ENCODE measurements at regions not wholly inside any gene's neighbourhood (a gene's known extent, or its start where the extent isn't known, plus 50 kb on each side); places are given as distances from the start of the nearest gene placed in this dataset.

DNA sequence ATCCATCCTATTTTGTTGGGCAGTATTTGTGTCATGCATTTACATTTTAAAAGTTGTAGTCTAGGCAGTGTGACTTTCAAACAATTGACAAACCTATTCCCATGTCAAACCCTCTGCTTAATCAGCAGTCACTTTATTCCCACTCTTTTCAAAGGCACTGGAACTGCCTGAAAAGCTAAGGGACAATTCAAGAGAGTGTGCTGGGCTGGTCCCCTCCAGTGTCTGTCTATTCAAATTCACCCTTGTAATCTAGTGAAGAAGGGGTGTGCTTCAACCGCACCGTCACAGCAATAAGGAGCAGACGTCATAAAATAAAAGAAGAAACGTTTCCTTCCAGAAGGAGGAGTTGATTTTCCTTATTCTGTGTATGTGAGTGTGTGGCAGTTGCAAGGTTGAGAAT is 197.0 kb upstream of the MAD2L1 start:
- 0% methylated on average over 4 of the region's 4 CpGs for WGBS (ENCODE audit: low lambda C conversion rate)
- no peaks in the 10 kb centered on the region for H3K79me2 ChIP-seq (ENCODE audit: insufficient read depth, low read length)
- ChIA-PET POLR2A (no interaction called here), CTCF (ENCODE audit: low intra/inter-chr PET ratio, low total read pairs) (no interaction called here)
- FAIRE-seq (no peak), DNase-seq (ENCODE audit: low spot score) (no peak), ATAC-seq (no peak)
- no peaks in the 10 kb centered on the region for H4K20me1 ChIP-seq (ENCODE audit: insufficient read depth, low read length)
- H3K9ac ChIP-seq (ENCODE audit: insufficient read depth, low read depth, low read length) = no peak overlapping the region
- intact Hi-C loops (cut with micrococcal nuclease; ENCODE audit: unreplicated experiment) (no loop called here), in situ Hi-C loops (cut with HindIII; ENCODE audit: extremely low pct_ligation_motif_present, low pct_unique_long_range_greater_than_20kb) (no loop called here)
- no peak overlapping the region for H2AFZ ChIP-seq (ENCODE audit: low read length)
- no peaks in the 10 kb centered on the region for H3K9me3 ChIP-seq (ENCODE audit: low read length)
- no peak overlapping the region for H3K4me2 ChIP-seq (ENCODE audit: low read depth, low read length)
- no TSS peak for BruUV-seq (replicated peaks)
- H3K27me3 ChIP-seq (ENCODE audit: control insufficient read depth in 1 of 2, insufficient read depth in 2 of 2, low read length in 2 of 2) = no peaks in the 10 kb centered on the region
- no peaks in the 10 kb centered on the region for H3K36me3 ChIP-seq (replicated peaks in 1 of 2; ENCODE audit: control insufficient read depth in 1 of 2, insufficient read depth in 2 of 2, low read length in 2 of 2)
- no peaks in the 10 kb centered on the region for H3K4me1 ChIP-seq (ENCODE audit: insufficient read depth, low read length)
- H3K4me3 ChIP-seq (replicated peaks in 1 of 3; ENCODE audit: insufficient read depth in 1 of 3, low read depth in 2 of 3, low read length in 3 of 3) = no peak overlapping the region
- H3K27ac ChIP-seq (ENCODE audit: extremely low read length, insufficient read depth, low read length) = no peak overlapping the region
- no peak for TF ChIP-seq NRL (CRISPR knock-in tag; IDR thresholded peaks at IDR 0.05; ENCODE audit: borderline replicate concordance)
- no peak for TF ChIP-seq ZNF737 (CRISPR knock-in tag; IDR thresholded peaks at IDR 0.05; ENCODE audit: borderline replicate concordance)
- no peak for TF ChIP-seq HMG20B (CRISPR knock-in tag; conservative IDR thresholded peaks at IDR 0.05)
- no peak for TF ChIP-seq NCOA2 (CRISPR knock-in tag; IDR thresholded peaks at IDR 0.05)
- TF ChIP-seq, protein P1, sequence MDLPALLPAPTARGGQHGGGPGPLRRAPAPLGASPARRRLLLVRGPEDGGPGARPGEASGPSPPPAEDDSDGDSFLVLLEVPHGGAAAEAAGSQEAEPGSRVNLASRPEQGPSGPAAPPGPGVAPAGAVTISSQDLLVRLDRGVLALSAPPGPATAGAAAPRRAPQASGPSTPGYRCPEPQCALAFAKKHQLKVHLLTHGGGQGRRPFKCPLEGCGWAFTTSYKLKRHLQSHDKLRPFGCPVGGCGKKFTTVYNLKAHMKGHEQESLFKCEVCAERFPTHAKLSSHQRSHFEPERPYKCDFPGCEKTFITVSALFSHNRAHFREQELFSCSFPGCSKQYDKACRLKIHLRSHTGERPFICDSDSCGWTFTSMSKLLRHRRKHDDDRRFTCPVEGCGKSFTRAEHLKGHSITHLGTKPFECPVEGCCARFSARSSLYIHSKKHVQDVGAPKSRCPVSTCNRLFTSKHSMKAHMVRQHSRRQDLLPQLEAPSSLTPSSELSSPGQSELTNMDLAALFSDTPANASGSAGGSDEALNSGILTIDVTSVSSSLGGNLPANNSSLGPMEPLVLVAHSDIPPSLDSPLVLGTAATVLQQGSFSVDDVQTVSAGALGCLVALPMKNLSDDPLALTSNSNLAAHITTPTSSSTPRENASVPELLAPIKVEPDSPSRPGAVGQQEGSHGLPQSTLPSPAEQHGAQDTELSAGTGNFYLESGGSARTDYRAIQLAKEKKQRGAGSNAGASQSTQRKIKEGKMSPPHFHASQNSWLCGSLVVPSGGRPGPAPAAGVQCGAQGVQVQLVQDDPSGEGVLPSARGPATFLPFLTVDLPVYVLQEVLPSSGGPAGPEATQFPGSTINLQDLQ (CRISPR knock-in tag; IDR thresholded peaks at IDR 0.05) = no peak
- TF ChIP-seq NONO (IDR thresholded peaks at IDR 0.05) = no peak
- TF ChIP-seq NONO (CRISPR knock-in tag; conservative IDR thresholded peaks at IDR 0.05) = no peak
- TF ChIP-seq ZNF709 (CRISPR knock-in tag; IDR thresholded peaks at IDR 0.05) = no peak
- no peak for TF ChIP-seq ONECUT2 (CRISPR knock-in tag; IDR thresholded peaks at IDR 0.05)
- TF ChIP-seq, protein P2, sequence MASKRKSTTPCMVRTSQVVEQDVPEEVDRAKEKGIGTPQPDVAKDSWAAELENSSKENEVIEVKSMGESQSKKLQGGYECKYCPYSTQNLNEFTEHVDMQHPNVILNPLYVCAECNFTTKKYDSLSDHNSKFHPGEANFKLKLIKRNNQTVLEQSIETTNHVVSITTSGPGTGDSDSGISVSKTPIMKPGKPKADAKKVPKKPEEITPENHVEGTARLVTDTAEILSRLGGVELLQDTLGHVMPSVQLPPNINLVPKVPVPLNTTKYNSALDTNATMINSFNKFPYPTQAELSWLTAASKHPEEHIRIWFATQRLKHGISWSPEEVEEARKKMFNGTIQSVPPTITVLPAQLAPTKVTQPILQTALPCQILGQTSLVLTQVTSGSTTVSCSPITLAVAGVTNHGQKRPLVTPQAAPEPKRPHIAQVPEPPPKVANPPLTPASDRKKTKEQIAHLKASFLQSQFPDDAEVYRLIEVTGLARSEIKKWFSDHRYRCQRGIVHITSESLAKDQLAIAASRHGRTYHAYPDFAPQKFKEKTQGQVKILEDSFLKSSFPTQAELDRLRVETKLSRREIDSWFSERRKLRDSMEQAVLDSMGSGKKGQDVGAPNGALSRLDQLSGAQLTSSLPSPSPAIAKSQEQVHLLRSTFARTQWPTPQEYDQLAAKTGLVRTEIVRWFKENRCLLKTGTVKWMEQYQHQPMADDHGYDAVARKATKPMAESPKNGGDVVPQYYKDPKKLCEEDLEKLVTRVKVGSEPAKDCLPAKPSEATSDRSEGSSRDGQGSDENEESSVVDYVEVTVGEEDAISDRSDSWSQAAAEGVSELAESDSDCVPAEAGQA (IDR thresholded peaks at IDR 0.05; ENCODE audit: low read depth) = no peak
- TF ChIP-seq, protein P2 (CRISPR knock-in tag; IDR thresholded peaks at IDR 0.05; ENCODE audit: borderline replicate concordance) = no peak
- no peak for TF ChIP-seq TMF1 (CRISPR knock-in tag; IDR thresholded peaks at IDR 0.05; ENCODE audit: low read depth)
- no peak for TF ChIP-seq ZNF543 (CRISPR knock-in tag; IDR thresholded peaks at IDR 0.05)
- no peak for TF ChIP-seq ZNF12 (CRISPR knock-in tag; IDR thresholded peaks at IDR 0.05)
- TF ChIP-seq ZBTB38 (CRISPR knock-in tag; IDR thresholded peaks at IDR 0.05) = no peak
- no peak for TF ChIP-seq MIER3 (CRISPR knock-in tag; IDR thresholded peaks at IDR 0.05; ENCODE audit: borderline replicate concordance)
- TF ChIP-seq ZFYVE20 (CRISPR knock-in tag; IDR thresholded peaks at IDR 0.05; ENCODE audit: borderline replicate concordance, low read depth) = no peak
- TF ChIP-seq ZBTB1 (CRISPR knock-in tag; IDR thresholded peaks at IDR 0.05; ENCODE audit: borderline replicate concordance) = no peak

All from HepG2 (cell line).